ENCODE measurements at regions not wholly inside any gene's neighbourhood (a gene's known extent, or its start where the extent isn't known, plus 50 kb on each side); places are given as distances from the start of the nearest gene placed in this dataset.
A peak's percentile ranks its signal among the peaks of the same experiment; 100 is the strongest.

DNA sequence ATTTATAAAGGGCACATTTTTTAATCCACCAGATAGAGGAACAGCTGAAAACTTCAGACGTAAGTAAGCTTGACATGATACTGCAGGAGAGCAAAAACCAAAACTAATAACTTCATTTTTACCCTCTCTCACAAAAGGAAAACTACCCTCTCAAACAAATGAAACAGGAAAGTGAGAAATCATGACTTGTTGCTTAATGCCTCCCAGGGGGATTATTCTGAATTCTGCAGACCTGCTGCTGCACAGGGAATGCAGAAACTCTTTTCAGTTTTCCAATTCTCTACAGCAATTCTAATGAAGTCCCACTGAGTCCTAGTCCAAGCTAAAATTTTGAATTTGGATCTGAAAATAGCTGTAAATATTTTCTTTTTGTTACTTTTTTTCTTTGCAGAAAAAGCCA, 637.1 kb upstream of the CCDC54 start:
- TF ChIP-seq, protein P1, sequence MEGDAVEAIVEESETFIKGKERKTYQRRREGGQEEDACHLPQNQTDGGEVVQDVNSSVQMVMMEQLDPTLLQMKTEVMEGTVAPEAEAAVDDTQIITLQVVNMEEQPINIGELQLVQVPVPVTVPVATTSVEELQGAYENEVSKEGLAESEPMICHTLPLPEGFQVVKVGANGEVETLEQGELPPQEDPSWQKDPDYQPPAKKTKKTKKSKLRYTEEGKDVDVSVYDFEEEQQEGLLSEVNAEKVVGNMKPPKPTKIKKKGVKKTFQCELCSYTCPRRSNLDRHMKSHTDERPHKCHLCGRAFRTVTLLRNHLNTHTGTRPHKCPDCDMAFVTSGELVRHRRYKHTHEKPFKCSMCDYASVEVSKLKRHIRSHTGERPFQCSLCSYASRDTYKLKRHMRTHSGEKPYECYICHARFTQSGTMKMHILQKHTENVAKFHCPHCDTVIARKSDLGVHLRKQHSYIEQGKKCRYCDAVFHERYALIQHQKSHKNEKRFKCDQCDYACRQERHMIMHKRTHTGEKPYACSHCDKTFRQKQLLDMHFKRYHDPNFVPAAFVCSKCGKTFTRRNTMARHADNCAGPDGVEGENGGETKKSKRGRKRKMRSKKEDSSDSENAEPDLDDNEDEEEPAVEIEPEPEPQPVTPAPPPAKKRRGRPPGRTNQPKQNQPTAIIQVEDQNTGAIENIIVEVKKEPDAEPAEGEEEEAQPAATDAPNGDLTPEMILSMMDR (IDR thresholded peaks at IDR 0.05; ENCODE audit: borderline replicate concordance) = no peak
- H3K27me3 ChIP-seq (ENCODE audit: low read depth) = no peaks in the 10 kb centered on the region
- H3K27ac ChIP-seq (replicated peaks) = no peak overlapping the region
- no peaks in the 10 kb centered on the region for H3K4me1 ChIP-seq
- H3K36me3 ChIP-seq = no peaks in the 10 kb centered on the region
- no peak for DNase-seq
- H3K9me3 ChIP-seq (replicated peaks) = no peaks in the 10 kb centered on the region
- intact Hi-C loops (cut with micrococcal nuclease) = no loop called here
- no peak overlapping the region for H3K4me3 ChIP-seq

DNA sequence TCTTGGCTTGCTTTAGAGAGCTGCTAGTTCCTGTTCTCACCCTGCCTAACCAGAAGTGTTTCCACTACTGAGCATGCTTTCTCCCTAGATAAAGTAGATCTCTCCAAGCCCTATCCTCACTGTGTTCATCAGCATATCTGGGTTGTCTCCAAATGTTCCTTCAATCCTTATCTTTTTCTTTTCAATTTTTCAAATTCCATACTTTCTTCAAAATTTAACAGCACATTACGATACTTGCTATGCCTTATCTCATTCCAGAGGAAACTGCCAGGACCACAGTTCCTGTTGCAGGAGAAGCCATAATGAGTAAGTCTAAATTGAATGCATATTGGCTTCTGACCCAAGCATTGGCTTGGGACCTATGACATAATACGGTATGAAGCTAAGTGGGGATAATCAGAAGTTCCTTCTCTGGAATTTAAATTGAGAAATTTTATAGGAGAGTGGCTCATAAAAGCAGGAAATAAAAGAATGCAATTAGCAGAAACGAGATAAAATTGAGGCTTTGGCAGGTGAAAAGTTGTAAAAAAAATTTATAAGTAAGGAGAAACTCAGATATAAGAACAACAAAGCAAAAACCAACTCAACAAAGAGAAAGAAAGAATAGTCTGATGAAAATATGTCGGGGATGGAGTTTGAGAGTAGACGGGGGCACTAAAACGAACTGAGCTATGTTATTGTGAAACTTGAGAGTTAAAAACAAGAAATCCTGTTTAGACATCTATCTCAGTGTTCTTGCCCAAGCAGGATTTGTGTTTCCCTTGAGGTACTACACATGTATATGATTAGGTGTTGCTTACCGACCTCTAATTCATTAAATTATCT, 631.7 kb upstream of the CCDC54 start:
- Histone ChIP-seq H3K9me3 (replicated peaks) (no peaks in the 10 kb centered on the region), H3K27ac (replicated peaks) (peak overlapping the region; percentile 34), H3K4me3 (no peak overlapping the region), H3K4me1 (no peaks in the 10 kb centered on the region), H3K36me3 (no peaks in the 10 kb centered on the region), H3K27me3 (ENCODE audit: low read depth) (no peaks in the 10 kb centered on the region)
- intact Hi-C loops (cut with micrococcal nuclease) = no loop called here
- TF ChIP-seq, protein P1 (IDR thresholded peaks at IDR 0.05; ENCODE audit: borderline replicate concordance) = no peak
- DNase-seq = no peak

DNA sequence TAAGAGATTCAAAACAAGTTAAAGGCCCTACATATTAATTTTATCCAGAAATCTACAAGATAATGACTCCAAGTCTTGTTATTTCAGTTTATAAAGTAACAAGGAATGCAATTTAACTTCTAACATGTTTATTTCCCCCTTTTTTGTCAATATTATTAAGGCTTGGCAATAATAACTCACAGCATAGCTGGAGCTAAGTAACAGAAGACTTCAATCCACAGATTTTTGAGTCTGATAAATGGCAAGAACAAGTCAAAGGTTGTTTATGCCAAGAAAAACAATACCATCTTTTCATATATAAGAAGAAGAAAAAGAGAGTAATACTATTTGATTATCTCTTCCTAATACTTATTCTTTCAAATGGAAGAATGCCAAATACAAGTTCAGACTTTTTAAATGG, 631.0 kb upstream of the CCDC54 start:
- intact Hi-C loops (cut with micrococcal nuclease) = no loop called here
- Histone ChIP-seq H3K27me3 (ENCODE audit: low read depth) (no peaks in the 10 kb centered on the region), H3K4me3 (no peak overlapping the region), H3K27ac (replicated peaks) (peak overlapping the region; percentile 34), H3K4me1 (no peaks in the 10 kb centered on the region), H3K9me3 (replicated peaks) (no peaks in the 10 kb centered on the region), H3K36me3 (no peaks in the 10 kb centered on the region)
- no peak for DNase-seq
- TF ChIP-seq, protein P1 (IDR thresholded peaks at IDR 0.05; ENCODE audit: borderline replicate concordance) = no peak

DNA sequence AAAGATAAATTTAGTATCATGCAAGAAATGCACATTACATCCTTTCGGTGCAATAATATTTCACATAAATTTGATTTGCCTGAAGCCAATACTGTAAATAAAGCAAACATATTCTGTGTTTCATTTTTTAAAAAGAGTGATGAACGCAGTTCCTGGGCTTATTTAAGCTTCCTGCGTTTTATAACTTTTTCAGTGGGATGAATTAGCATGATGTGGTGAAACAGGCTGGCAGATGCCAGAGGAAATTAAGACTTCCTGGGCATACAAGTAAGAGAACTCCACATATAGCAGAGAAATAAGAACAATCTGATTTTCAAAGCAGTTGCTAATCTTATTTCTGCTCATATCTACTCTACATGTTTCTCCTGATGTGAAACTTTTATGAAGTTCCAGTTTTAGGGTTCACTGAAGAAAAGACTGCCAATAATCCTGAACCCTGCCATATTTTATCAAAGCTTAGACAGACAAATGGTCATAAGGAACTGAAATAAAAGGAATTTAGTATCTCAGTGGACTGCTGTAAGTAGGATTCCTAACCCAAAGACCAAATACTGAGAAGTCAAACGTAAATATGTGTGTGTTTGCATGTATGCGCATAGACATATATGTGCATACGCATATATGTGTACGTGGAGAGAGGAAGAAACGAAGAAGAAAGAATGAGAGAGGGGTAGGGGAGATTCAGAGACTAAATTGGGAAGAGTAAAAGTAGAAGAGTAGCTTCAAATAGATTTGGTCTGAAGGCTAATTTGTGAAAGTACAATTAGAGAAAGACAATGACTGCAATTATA, 628.6 kb upstream of the CCDC54 start:
- Histone ChIP-seq H3K27me3 (ENCODE audit: low read depth) (no peaks in the 10 kb centered on the region), H3K9me3 (replicated peaks) (peaks cover 2% of the 10 kb centered on the region), H3K36me3 (no peaks in the 10 kb centered on the region), H3K27ac (replicated peaks) (no peak overlapping the region), H3K4me3 (no peak overlapping the region), H3K4me1 (no peaks in the 10 kb centered on the region)
- TF ChIP-seq, protein P1 (IDR thresholded peaks at IDR 0.05; ENCODE audit: borderline replicate concordance) = no peak
- intact Hi-C loops (cut with micrococcal nuclease) = no loop called here
- DNase-seq = no peak

DNA sequence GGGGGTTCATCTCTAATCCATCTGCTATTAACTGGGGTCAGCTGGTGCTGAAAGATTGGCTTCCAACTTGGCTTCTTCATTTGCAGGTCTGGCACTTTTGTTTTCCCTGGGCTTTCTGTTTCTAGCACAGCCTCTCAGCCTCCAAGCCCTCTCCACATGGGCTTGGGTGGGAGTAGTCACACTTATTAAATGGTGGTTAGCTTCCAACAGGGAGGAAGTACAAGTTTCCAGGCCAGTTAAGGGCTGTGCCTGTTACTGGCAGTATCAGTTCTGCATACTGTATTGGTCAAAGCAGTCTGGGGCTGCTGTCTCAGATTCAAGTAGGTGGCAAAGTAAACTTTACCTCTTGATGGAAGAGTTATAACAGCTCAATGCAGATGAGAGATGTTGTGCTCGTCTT, 627.1 kb upstream of the CCDC54 start:
- H3K36me3 ChIP-seq = no peaks in the 10 kb centered on the region
- TF ChIP-seq, protein P1 (IDR thresholded peaks at IDR 0.05; ENCODE audit: borderline replicate concordance) = no peak
- intact Hi-C loops (cut with micrococcal nuclease) = no loop called here
- H3K27me3 ChIP-seq (ENCODE audit: low read depth) = no peaks in the 10 kb centered on the region
- H3K9me3 ChIP-seq (replicated peaks) = peaks cover 16% of the 10 kb centered on the region
- no peak for DNase-seq
- no peaks in the 10 kb centered on the region for H3K4me1 ChIP-seq
- H3K27ac ChIP-seq (replicated peaks) = no peak overlapping the region
- H3K4me3 ChIP-seq = no peak overlapping the region
